ENCODE measurements at regions not wholly inside any gene's neighbourhood (a gene's known extent, or its start where the extent isn't known, plus 50 kb on each side); places are given as distances from the start of the nearest gene placed in this dataset.

GRCh38 chr20:11053310-11053709 lies 379.5 kb upstream of the JAG1 start:
- intact Hi-C loops (cut with DNase I), result loop anchor here in 1 of 10 donors (10.0 kb wide), 1 partner anchor 101 kb away; no protein-coding TSS in a partner anchor
- DNase-seq, result no peak
- Histone ChIP-seq H3K27me3 (no peaks in the 10 kb centered on the region), H3K4me1 (peaks cover 0 to 4% (median 0%) of the 10 kb centered on the region in 12 donors), H3K9me3 (no peaks in the 10 kb centered on the region), H3K27ac (no peak overlapping the region), H3K36me3 (no peaks in the 10 kb centered on the region), H3K4me3 (no peak overlapping the region)
- no peak for ATAC-seq
- TF ChIP-seq CTCF (IDR thresholded peaks at IDR 0.05) (no peak), POLR2A (IDR thresholded peaks at IDR 0.05) (no peak)

GRCh38 chr20:11054266-11054993 lies 380.6 kb upstream of the JAG1 start:
- intact Hi-C loops (cut with DNase I), result loop anchor here in 1 of 10 donors (10.0 kb wide), 1 partner anchor 100 kb away; no protein-coding TSS in a partner anchor
- no peak for ATAC-seq
- DNase-seq, result no peak
- no peaks in the 10 kb centered on the region for H3K27me3 ChIP-seq
- H3K27ac ChIP-seq, result no peak overlapping the region
- no peaks in the 10 kb centered on the region for H3K9me3 ChIP-seq
- TF ChIP-seq POLR2A (IDR thresholded peaks at IDR 0.05), result no peak
- no peak for TF ChIP-seq CTCF (IDR thresholded peaks at IDR 0.05)
- peaks cover 0 to 4% (median 0%) of the 10 kb centered on the region in 12 donors for H3K4me1 ChIP-seq
- 87 to 89% (median 88%) methylated on average over 8 of the region's 8 CpGs for WGBS, 4 donors
- no peaks in the 10 kb centered on the region for H3K36me3 ChIP-seq
- H3K4me3 ChIP-seq, result no peak overlapping the region

GRCh38 chr20:11056414-11056813 lies 382.6 kb upstream of the JAG1 start:
- intact Hi-C loops (cut with DNase I), result loop anchor here in 1 of 10 donors (10.0 kb wide), 1 partner anchor 98 kb away; no protein-coding TSS in a partner anchor
- Histone ChIP-seq H3K36me3 (no peaks in the 10 kb centered on the region), H3K4me3 (no peak overlapping the region), H3K4me1 (no peaks in the 10 kb centered on the region), H3K9me3 (no peaks in the 10 kb centered on the region), H3K27me3 (no peaks in the 10 kb centered on the region), H3K27ac (no peak overlapping the region)
- ATAC-seq, result peak in 1 of 4 donors; percentile 22
- DNase-seq, result no peak
- WGBS, 4 donors, result 71 to 87% (median 78%) methylated on average over 5 of the region's 5 CpGs
- TF ChIP-seq CTCF (IDR thresholded peaks at IDR 0.05), result no peak
- TF ChIP-seq POLR2A (IDR thresholded peaks at IDR 0.05), result no peak

GRCh38 chr20:11057624-11058023 lies 383.8 kb upstream of the JAG1 start:
- no peak for TF ChIP-seq POLR2A (IDR thresholded peaks at IDR 0.05)
- TF ChIP-seq CTCF (IDR thresholded peaks at IDR 0.05), result no peak
- no peaks in the 10 kb centered on the region for H3K4me1 ChIP-seq
- no peak for DNase-seq
- H3K4me3 ChIP-seq, result no peak overlapping the region
- 85 to 89% (median 88%) methylated on average over 1 of the region's 1 CpG for WGBS, 4 donors
- no peaks in the 10 kb centered on the region for H3K36me3 ChIP-seq
- no peaks in the 10 kb centered on the region for H3K9me3 ChIP-seq
- peak overlapping the region in 2 of 12 donors; percentile 2 to 40 for H3K27ac ChIP-seq
- no peaks in the 10 kb centered on the region for H3K27me3 ChIP-seq
- ATAC-seq, result no peak
- intact Hi-C loops (cut with DNase I), result loop anchor here in 1 of 10 donors (10.0 kb wide), 1 partner anchor 97 kb away; no protein-coding TSS in a partner anchor
